Neutrophil (primary cell): ENCODE measurements at regions not wholly inside any gene's neighbourhood (a gene's known extent, or its start where the extent isn't known, plus 50 kb on each side); places are given as distances from the start of the nearest gene placed in this dataset.

Experiments used
- H3K27ac ChIP-seq: fragments of 200-600 bp; sonication (generic); 2 replicates; pipeline ENCODE4 v1.5.1; 2016; ENCODE audit warnings: mild to moderate bottlenecking, moderate library complexity
- H3K27me3 ChIP-seq: fragments of 200-600 bp; sonication (generic); 2 replicates; pipeline ENCODE4 v1.6.0; 2016; ENCODE audit warnings: mild to moderate bottlenecking
- H3K36me3 ChIP-seq: fragments of 200-600 bp; sonication (generic); 2 replicates; pipeline ENCODE4 v1.5.1; 2017
- H3K4me1 ChIP-seq, 2 experiments: fragments of 200-600 bp in 1 of 2; sonication (generic) in 1 of 2; 1 replicate in 1 of 2; 2 replicates in 1 of 2; pipeline versions ENCODE4 v1.5.1 to v1.6.1; 2013 to 2016; ENCODE audit warnings: low read depth in 1 of 2, low read length in 1 of 2, mild to moderate bottlenecking in 1 of 2, moderate library complexity in 1 of 2; ENCODE audit not compliant: control insufficient read depth in 1 of 2, insufficient read depth in 1 of 2
- H3K4me3 ChIP-seq, 2 experiments: fragments of 200-600 bp in 1 of 2; sonication (generic) in 1 of 2; 1 replicate in 1 of 2; 2 replicates in 1 of 2; pipeline ENCODE4 v1.5.1; 2013 to 2016; ENCODE audit warnings: low read depth in 1 of 2, low read length in 1 of 2, mild to moderate bottlenecking in 1 of 2, moderate library complexity in 1 of 2
- H3K9me3 ChIP-seq: fragments of 200-600 bp; sonication (generic); 2 replicates; pipeline ENCODE4 v1.5.1; 2016
- TF ChIP-seq, protein P1 (sequence below): fragments of 200-600 bp; sonication (generic); IDR thresholded peaks from 2 replicates; pipeline ENCODE4 v1.5.1; 2016; ENCODE audit warnings: antibody characterized with exemption

- no peaks in the 10 kb centered on the region for H3K27me3 ChIP-seq
- H3K27ac ChIP-seq, result no peak overlapping the region
- H3K4me1 ChIP-seq, result no peaks in the 10 kb centered on the region
- H3K4me3 ChIP-seq, result no peak overlapping the region
- TF ChIP-seq, protein P1, sequence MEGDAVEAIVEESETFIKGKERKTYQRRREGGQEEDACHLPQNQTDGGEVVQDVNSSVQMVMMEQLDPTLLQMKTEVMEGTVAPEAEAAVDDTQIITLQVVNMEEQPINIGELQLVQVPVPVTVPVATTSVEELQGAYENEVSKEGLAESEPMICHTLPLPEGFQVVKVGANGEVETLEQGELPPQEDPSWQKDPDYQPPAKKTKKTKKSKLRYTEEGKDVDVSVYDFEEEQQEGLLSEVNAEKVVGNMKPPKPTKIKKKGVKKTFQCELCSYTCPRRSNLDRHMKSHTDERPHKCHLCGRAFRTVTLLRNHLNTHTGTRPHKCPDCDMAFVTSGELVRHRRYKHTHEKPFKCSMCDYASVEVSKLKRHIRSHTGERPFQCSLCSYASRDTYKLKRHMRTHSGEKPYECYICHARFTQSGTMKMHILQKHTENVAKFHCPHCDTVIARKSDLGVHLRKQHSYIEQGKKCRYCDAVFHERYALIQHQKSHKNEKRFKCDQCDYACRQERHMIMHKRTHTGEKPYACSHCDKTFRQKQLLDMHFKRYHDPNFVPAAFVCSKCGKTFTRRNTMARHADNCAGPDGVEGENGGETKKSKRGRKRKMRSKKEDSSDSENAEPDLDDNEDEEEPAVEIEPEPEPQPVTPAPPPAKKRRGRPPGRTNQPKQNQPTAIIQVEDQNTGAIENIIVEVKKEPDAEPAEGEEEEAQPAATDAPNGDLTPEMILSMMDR, result no peak
- H3K36me3 ChIP-seq, result no peaks in the 10 kb centered on the region
- no peaks in the 10 kb centered on the region for H3K9me3 ChIP-seq
Observed at GRCh38 chr18:38670486-38670885, 1104.9 kb upstream of the CELF4 start.

- Histone ChIP-seq H3K4me1 (no peaks in the 10 kb centered on the region), H3K36me3 (no peaks in the 10 kb centered on the region), H3K27me3 (no peaks in the 10 kb centered on the region), H3K4me3 (no peak overlapping the region), H3K27ac (no peak overlapping the region), H3K9me3 (no peaks in the 10 kb centered on the region)
- TF ChIP-seq, protein P1, result no peak
Observed at GRCh38 chr18:38664929-38665328, 1099.3 kb upstream of the CELF4 start.

DNA sequence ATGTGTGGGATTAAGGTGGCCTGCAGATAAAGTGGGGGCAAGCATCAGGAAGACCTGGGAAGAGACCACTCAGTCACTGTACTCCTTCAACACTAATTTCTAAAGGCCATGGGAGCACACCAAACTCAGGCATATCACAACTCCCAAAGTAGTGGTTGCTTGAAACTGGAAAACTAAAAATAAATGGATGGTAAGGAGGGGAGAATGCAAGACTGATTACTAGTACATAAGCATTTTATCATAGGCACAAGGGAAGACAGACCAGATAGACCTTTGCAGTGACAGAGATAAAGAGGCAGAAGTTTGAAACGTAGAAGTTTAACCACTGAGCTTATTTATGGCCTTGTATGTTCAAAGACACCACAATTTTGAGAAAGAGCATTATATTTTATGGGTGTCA is 1098.1 kb upstream of the CELF4 start:
- no peaks in the 10 kb centered on the region for H3K27me3 ChIP-seq
- TF ChIP-seq, protein P1, result no peak
- no peaks in the 10 kb centered on the region for H3K9me3 ChIP-seq
- H3K4me3 ChIP-seq, result no peak overlapping the region
- H3K36me3 ChIP-seq, result no peaks in the 10 kb centered on the region
- no peaks in the 10 kb centered on the region for H3K4me1 ChIP-seq
- no peak overlapping the region for H3K27ac ChIP-seq

- Histone ChIP-seq H3K27ac (no peak overlapping the region), H3K9me3 (no peaks in the 10 kb centered on the region), H3K4me3 (no peak overlapping the region), H3K36me3 (no peaks in the 10 kb centered on the region), H3K27me3 (no peaks in the 10 kb centered on the region), H3K4me1 (no peaks in the 10 kb centered on the region)
- TF ChIP-seq, protein P1, result no peak
Observed at GRCh38 chr18:38663270-38663669, 1097.7 kb upstream of the CELF4 start.

DNA sequence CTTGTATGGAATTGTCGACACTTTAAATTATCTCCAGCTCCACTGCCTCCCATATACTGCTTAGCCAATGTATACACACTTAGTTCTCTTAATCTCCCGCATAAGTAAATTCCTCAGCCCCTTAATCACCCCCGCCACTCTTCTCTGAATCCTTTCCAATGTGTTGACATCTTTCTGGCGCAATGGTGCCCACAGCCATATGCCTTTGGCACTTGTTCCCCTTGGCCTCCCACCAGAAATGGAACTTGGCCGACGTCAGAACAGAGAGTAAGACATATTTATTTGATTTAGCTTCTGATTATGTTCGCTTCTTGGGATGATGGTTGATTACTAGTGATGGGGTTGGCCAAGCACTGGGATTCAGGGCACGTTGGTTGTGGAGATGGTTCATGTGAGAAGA is 1089.3 kb upstream of the CELF4 start:
- TF ChIP-seq, protein P1, result no peak

GRCh38 chr18:38651736-38652135 is 1086.1 kb upstream of the CELF4 start:
- H3K4me3 ChIP-seq, result no peak overlapping the region
- H3K27ac ChIP-seq, result no peak overlapping the region
- no peaks in the 10 kb centered on the region for H3K4me1 ChIP-seq
- TF ChIP-seq, protein P1, result no peak
- no peaks in the 10 kb centered on the region for H3K36me3 ChIP-seq
- H3K27me3 ChIP-seq, result no peaks in the 10 kb centered on the region
- no peaks in the 10 kb centered on the region for H3K9me3 ChIP-seq

More for the DNA sequence above, 1089.3 kb upstream of the CELF4 start:
- H3K4me3 ChIP-seq, result no peak overlapping the region
- no peak overlapping the region for H3K27ac ChIP-seq
- H3K4me1 ChIP-seq, result no peaks in the 10 kb centered on the region
- no peaks in the 10 kb centered on the region for H3K9me3 ChIP-seq
- no peaks in the 10 kb centered on the region for H3K36me3 ChIP-seq
- H3K27me3 ChIP-seq, result no peaks in the 10 kb centered on the region
